B cell (primary cell): ENCODE measurements at regions not wholly inside any gene's neighbourhood (a gene's known extent, or its start where the extent isn't known, plus 50 kb on each side); places are given as distances from the start of the nearest gene placed in this dataset.

Experiments
- ATAC-seq: fragments of 200-7000 bp; cut with Tn5 transposase; one replicate; pipeline ENCODE4 v1.10.0; 2021; ENCODE audit warnings: low read depth, mild to moderate bottlenecking, moderate number of reproducible peaks, moderate library complexity
- CTCF ChIA-PET: fragments of 350-600 bp; sonication (Branson Sonifier 250); formaldehyde crosslinking; loops from one replicate; lab custom pipeline; 2021; ENCODE audit warnings: antibody characterized with exemption, inconsistent platforms; lab: Charles Lee
- POLR2A ChIA-PET: fragments of 350-600 bp; sonication (Branson Sonifier 250); formaldehyde crosslinking; loops from one replicate; lab custom pipeline; 2021; ENCODE audit warnings: antibody characterized with exemption; lab: Charles Lee
- DNase-seq: peaks from one replicate; pipeline ENCODE4 v3.0.0; 2013
- H2AFZ ChIP-seq: 2 replicates; pipeline ENCODE4 v1.6.1; 2012; ENCODE audit warnings: mild to moderate bottlenecking, low read depth, low read length; ENCODE audit not compliant: insufficient read depth, poor library complexity, severe bottlenecking
- H3K27ac ChIP-seq, 2 donors: 1 replicate in 1 of 2; 2 replicates in 1 of 2; pipeline ENCODE4 v1.5.1; 2012 to 2013; ENCODE audit warnings: low read length in 2 of 2, mild to moderate bottlenecking in 2 of 2, moderate library complexity in 1 of 2
- H3K27me3 ChIP-seq, 4 experiments: fragments of 200-600 bp in 1 of 4; sonication (generic) in 1 of 4; replicated peaks in 1 of 4; 1 replicate in 2 of 4; 2 replicates in 2 of 4; pipeline versions ENCODE4 v1.6.1 to v1.7.0; 2013 to 2016; ENCODE audit warnings: low read length in 3 of 4, mild to moderate bottlenecking in 2 of 4, mixed read lengths in 1 of 4, moderate library complexity in 1 of 4; ENCODE audit not compliant: insufficient read depth in 4 of 4, control insufficient read depth in 3 of 4; ENCODE audit errors: control extremely low read depth in 1 of 4
- H3K36me3 ChIP-seq, 2 experiments: replicated peaks in 1 of 2; 1 replicate in 1 of 2; 2 replicates in 1 of 2; pipeline versions ENCODE4 v1.6.1 to v1.7.1; 2013; ENCODE audit warnings: low read length in 1 of 2; ENCODE audit not compliant: insufficient read depth in 2 of 2, control insufficient read depth in 1 of 2; ENCODE audit errors: control extremely low read depth in 1 of 2, extremely low read depth in 1 of 2
- H3K4me1 ChIP-seq, 2 donors: fragments of 200-600 bp in 1 of 2; sonication (generic) in 1 of 2; 1 replicate in 1 of 2; 2 replicates in 1 of 2; pipeline versions ENCODE4 v1.5.1 to v1.6.1; 2013 to 2017; ENCODE audit warnings: low read length in 2 of 2; ENCODE audit not compliant: control insufficient read depth in 2 of 2, insufficient read depth in 2 of 2
- H3K4me2 ChIP-seq: replicated peaks from 2 replicates; pipeline ENCODE3; 2012; ENCODE audit warnings: mild to moderate bottlenecking, low read depth, low read length; ENCODE audit not compliant: poor library complexity, severe bottlenecking
- H3K4me3 ChIP-seq, 5 experiments: fragments of 200-600 bp in 1 of 5; sonication (generic) in 1 of 5; 1 replicate in 3 of 5; 2 replicates in 2 of 5; pipeline versions ENCODE4 v1.5.1 to v1.7.0; 2011 to 2016; ENCODE audit warnings: low read length in 4 of 5, mild to moderate bottlenecking in 4 of 5, low read depth in 2 of 5, control low read depth in 1 of 5, moderate library complexity in 1 of 5; ENCODE audit not compliant: insufficient read depth in 1 of 5; ENCODE audit errors: control extremely low read depth in 1 of 5, extremely low read depth in 1 of 5
- H3K79me2 ChIP-seq: fragments of 200-600 bp; sonication (generic); one replicate; pipeline ENCODE4 v1.6.0; 2016; ENCODE audit warnings: low read length; ENCODE audit not compliant: control insufficient read depth, insufficient read depth
- H3K9ac ChIP-seq: fragments of 200-600 bp; sonication (generic); 2 replicates; pipeline ENCODE4 v1.6.1; 2017; ENCODE audit warnings: mild to moderate bottlenecking, low read length, moderate library complexity
- H3K9me3 ChIP-seq, 3 donors: one replicate each; pipeline versions ENCODE4 v1.6.1 to v1.7.1; 2013; ENCODE audit warnings: low read length in 2 of 3; ENCODE audit not compliant: control insufficient read depth in 2 of 3, insufficient read depth in 1 of 3; ENCODE audit errors: control extremely low read depth in 1 of 3
- H4K20me1 ChIP-seq: 2 replicates; pipeline ENCODE4 v1.6.0; 2012; ENCODE audit warnings: mild to moderate bottlenecking, low read length; ENCODE audit not compliant: insufficient read depth, control insufficient read depth, poor library complexity, severe bottlenecking
- H3K27ac Mint-ChIP-seq: one replicate; pipeline ENCODE4 v1.8.0; 2021; ENCODE audit warnings: mixed read lengths
- H3K27me3 Mint-ChIP-seq: one replicate; pipeline ENCODE4 v1.8.0; 2021; ENCODE audit warnings: mixed read lengths
- H3K4me1 Mint-ChIP-seq: one replicate; pipeline ENCODE4 v1.8.0; 2021; ENCODE audit warnings: mixed read lengths
- H3K4me3 Mint-ChIP-seq: one replicate; pipeline ENCODE4 v1.8.0; 2021; ENCODE audit warnings: mixed read lengths
- H3K9me3 Mint-ChIP-seq: one replicate; pipeline ENCODE4 v1.8.0; 2022; ENCODE audit warnings: mixed read lengths; ENCODE audit not compliant: insufficient read depth
- EZH2 ChIP-seq: IDR thresholded peaks from 2 replicates; pipeline ENCODE4 v1.6.1; 2012; ENCODE audit warnings: borderline replicate concordance, low read depth, mild to moderate bottlenecking, moderate library complexity, low read length; ENCODE audit not compliant: insufficient read depth, poor library complexity, severe bottlenecking
- WGBS: methylation state at CpG from one replicate; pipeline ENCODE4 v1.1.5; 2013; ENCODE audit warnings: missing lambda C conversion rate; ENCODE audit not compliant: insufficient coverage; 5-methylcytosine and 5-hydroxymethylcytosine counted together
- intact Hi-C: fragments of 100-400 bp; cut with micrococcal nuclease; formaldehyde crosslinking; loops from one replicate; pipeline ENCODE4 v1.10.0; 2022
- TF ChIP-seq, protein P1 (sequence below): fragments of 200-600 bp; IDR thresholded peaks from one replicate; pipeline ENCODE4 v1.8.0; 2022; ENCODE audit warnings: antibody characterized with exemption, mild to moderate bottlenecking

DNA sequence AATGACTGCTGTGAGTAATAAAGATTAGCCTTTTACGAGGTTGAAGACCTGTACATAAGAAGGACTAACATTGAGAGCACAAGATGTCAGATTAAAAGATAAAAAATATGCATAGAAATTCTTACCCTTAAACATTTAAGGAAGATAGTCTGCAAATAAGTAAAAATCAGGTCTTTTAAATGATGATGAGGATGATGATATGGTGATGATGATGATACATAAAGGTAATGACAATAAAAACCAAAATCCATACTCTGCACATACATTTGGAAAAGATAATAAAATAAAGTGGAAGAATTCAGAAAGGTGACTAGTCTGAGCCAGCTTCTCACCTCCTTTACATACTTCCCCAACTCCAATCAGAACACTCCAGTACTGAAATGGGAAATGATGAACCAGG, 124.5 kb downstream of the PTCSC3 start:
- Histone ChIP-seq H3K4me2 (no peak overlapping the region), H4K20me1 (no peaks in the 10 kb centered on the region), H3K9me3 (no peaks in the 10 kb centered on the region), H3K27ac (no peak overlapping the region), H3K36me3 (no peaks in the 10 kb centered on the region), H2AFZ (no peak overlapping the region), H3K79me2 (no peaks in the 10 kb centered on the region), H3K9ac (no peak overlapping the region), H3K27me3 (peaks cover 0 to 3% (median 0%) of the 10 kb centered on the region in 4 experiments), H3K4me1 (no peaks in the 10 kb centered on the region), H3K4me3 (no peak overlapping the region)
- POLR2A ChIA-PET, result no interaction called here
- DNase-seq, result no peak
- CTCF ChIA-PET, result no interaction called here
- Mint-ChIP-seq H3K27ac (no peak overlapping the region), H3K4me1 (no peaks in the 10 kb centered on the region), H3K27me3 (no peaks in the 10 kb centered on the region), H3K9me3 (no peaks in the 10 kb centered on the region), H3K4me3 (no peak overlapping the region)
- WGBS, result no CpG with 5 or more reads among the region's 1 CpG
- intact Hi-C loops, result no loop called here
- TF ChIP-seq EZH2, result no peak
- TF ChIP-seq, protein P1, sequence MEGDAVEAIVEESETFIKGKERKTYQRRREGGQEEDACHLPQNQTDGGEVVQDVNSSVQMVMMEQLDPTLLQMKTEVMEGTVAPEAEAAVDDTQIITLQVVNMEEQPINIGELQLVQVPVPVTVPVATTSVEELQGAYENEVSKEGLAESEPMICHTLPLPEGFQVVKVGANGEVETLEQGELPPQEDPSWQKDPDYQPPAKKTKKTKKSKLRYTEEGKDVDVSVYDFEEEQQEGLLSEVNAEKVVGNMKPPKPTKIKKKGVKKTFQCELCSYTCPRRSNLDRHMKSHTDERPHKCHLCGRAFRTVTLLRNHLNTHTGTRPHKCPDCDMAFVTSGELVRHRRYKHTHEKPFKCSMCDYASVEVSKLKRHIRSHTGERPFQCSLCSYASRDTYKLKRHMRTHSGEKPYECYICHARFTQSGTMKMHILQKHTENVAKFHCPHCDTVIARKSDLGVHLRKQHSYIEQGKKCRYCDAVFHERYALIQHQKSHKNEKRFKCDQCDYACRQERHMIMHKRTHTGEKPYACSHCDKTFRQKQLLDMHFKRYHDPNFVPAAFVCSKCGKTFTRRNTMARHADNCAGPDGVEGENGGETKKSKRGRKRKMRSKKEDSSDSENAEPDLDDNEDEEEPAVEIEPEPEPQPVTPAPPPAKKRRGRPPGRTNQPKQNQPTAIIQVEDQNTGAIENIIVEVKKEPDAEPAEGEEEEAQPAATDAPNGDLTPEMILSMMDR, result no peak
- no peak for ATAC-seq

DNA sequence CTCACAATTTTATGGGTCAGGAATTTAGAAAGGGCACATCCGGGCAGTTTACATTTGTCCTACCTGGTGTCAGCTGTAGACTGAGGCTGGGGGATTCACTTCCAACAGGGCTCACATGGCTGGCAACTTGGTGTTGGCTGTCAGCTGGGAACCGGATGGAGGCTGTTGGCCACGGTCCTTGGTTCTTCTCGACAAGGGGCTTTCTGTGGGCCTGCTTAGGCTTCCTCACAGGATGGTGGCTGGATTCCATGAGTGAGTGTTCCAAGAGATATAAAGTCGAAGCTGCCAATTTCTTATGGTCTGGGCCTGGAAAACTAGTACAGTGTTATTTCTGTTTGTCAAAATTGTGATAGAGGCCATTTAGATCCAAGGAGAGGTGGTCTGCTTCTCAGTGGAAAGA, 127.9 kb downstream of the PTCSC3 start:
- Histone ChIP-seq H2AFZ (no peak overlapping the region), H4K20me1 (no peaks in the 10 kb centered on the region), H3K9ac (no peak overlapping the region), H3K4me3 (no peak overlapping the region), H3K27ac (no peak overlapping the region), H3K36me3 (no peaks in the 10 kb centered on the region), H3K4me1 (no peaks in the 10 kb centered on the region), H3K9me3 (no peaks in the 10 kb centered on the region), H3K79me2 (no peaks in the 10 kb centered on the region), H3K27me3 (no peaks in the 10 kb centered on the region), H3K4me2 (no peak overlapping the region)
- H3K27me3 Mint-ChIP-seq, result peaks cover 4% of the 10 kb centered on the region
- POLR2A ChIA-PET, result no interaction called here
- H3K4me3 Mint-ChIP-seq, result no peak overlapping the region
- CTCF ChIA-PET, result no interaction called here
- TF ChIP-seq EZH2, result no peak
- TF ChIP-seq, protein P1, result no peak
- no peaks in the 10 kb centered on the region for H3K9me3 Mint-ChIP-seq
- intact Hi-C loops, result no loop called here
- WGBS, result 87% methylated on average over 4 of the region's 5 CpGs
- no peaks in the 10 kb centered on the region for H3K4me1 Mint-ChIP-seq
- no peak overlapping the region for H3K27ac Mint-ChIP-seq
- ATAC-seq, result no peak
- no peak for DNase-seq
